ENCODE measurements at regions not wholly inside any gene's neighbourhood (a gene's known extent, or its start where the extent isn't known, plus 50 kb on each side); places are given as distances from the start of the nearest gene placed in this dataset.
"Not testable (repeated sequence)": the region's sequence is repeated elsewhere in the genome, so short reads cannot be mapped to it uniquely, and the experiment has no call there.

- TF ChIP-seq CTCF (IDR thresholded peaks at IDR 0.05; ENCODE audit: borderline replicate concordance, control extremely low read depth, extremely low read depth, insufficient read depth, missing control alignments) = no peak
- in situ Hi-C loops (cut with MboI; ENCODE audit: low sequenced_read_pairs, unreplicated experiment) = no loop called here
- DNase-seq (ENCODE audit: low spot score) = no peak
Measured at GRCh38 chr6:20020526-20020925, 183.4 kb downstream of the ID4 start.

DNA sequence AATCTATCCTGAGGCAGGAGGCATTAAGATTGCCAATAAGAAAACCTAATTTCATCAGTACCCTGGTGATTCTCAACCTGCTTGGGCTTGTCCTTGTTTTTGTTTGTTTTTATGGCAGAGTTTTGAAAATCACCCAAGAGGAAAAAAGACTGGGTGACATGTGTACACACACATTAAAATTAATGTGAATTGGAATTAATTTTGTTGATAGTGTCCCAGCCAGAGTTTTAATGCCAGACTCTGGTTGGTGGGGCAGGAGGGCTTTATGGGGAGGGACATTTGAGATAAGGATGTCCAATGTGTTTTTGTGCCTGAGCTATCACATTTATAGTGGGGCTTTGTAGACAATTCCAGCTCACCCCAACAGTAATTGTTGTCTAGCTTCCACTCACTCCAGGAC lies 184.6 kb downstream of the ID4 start:
- no peak for DNase-seq (ENCODE audit: low spot score)
- in situ Hi-C loops (cut with MboI; ENCODE audit: low sequenced_read_pairs, unreplicated experiment) = no loop called here
- no peak for TF ChIP-seq CTCF (IDR thresholded peaks at IDR 0.05; ENCODE audit: borderline replicate concordance, control extremely low read depth, extremely low read depth, insufficient read depth, missing control alignments)

- DNase-seq (ENCODE audit: low spot score); in situ Hi-C loops (cut with MboI; ENCODE audit: low sequenced_read_pairs, unreplicated experiment): not testable (repeated sequence)
Measured at GRCh38 chr6:20023549-20024315, 186.6 kb downstream of the ID4 start.

DNA sequence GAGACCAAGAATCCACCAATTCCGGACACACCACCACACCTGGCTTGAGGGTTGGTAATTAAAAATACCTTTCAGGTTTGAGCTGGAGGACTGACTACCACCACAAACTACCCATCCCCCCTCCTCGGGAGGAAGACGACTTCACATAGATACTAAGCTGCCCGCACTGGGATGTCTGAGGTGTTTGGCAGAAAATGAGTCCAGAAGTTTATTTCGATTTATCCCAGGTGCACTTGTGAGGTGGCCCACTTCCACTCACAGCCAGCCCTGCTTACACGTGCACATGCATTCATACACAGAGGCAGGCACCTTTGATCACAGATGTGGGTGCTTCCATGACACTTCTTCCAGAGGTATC lies 187.1 kb downstream of the ID4 start:
- in situ Hi-C loops (cut with MboI; ENCODE audit: low sequenced_read_pairs, unreplicated experiment) = no loop called here
- TF ChIP-seq CTCF (IDR thresholded peaks at IDR 0.05; ENCODE audit: borderline replicate concordance, control extremely low read depth, extremely low read depth, insufficient read depth, missing control alignments) = no peak
- DNase-seq (ENCODE audit: low spot score) = no peak

- in situ Hi-C loops (cut with MboI; ENCODE audit: low sequenced_read_pairs, unreplicated experiment) = no loop called here
- no peak for TF ChIP-seq CTCF (IDR thresholded peaks at IDR 0.05; ENCODE audit: borderline replicate concordance, control extremely low read depth, extremely low read depth, insufficient read depth, missing control alignments)
Measured at GRCh38 chr6:20024978-20025377, 187.3 kb downstream of the MBOAT1 start.

DNA sequence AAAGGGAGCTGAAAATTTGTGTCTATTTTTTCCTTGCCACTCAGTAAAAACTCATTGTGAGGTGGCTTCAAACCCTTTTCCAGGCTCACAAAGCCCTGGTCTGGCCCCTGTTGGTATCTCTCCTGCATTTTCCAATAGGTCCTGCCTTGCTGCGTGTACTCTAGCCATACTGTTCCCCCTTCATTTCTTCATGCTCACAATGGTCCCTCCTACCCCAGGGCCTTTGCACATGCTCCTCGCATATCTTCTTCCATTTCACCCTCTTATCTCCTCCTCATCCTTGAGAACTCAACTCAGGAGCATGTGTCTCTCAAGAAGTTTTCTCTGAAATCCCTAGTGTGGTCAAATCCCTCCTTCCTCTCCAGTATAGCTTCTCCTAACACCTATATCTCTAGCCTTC lies 186.6 kb downstream of the MBOAT1 start:
- TF ChIP-seq CTCF (IDR thresholded peaks at IDR 0.05; ENCODE audit: borderline replicate concordance, control extremely low read depth, extremely low read depth, insufficient read depth, missing control alignments) = no peak
- no peak for DNase-seq (ENCODE audit: low spot score)
- in situ Hi-C loops (cut with MboI; ENCODE audit: low sequenced_read_pairs, unreplicated experiment) = no loop called here

More at GRCh38 chr6:20024978-20025377, 187.3 kb downstream of the MBOAT1 start:
- DNase-seq (ENCODE audit: low spot score) = no peak

DNA sequence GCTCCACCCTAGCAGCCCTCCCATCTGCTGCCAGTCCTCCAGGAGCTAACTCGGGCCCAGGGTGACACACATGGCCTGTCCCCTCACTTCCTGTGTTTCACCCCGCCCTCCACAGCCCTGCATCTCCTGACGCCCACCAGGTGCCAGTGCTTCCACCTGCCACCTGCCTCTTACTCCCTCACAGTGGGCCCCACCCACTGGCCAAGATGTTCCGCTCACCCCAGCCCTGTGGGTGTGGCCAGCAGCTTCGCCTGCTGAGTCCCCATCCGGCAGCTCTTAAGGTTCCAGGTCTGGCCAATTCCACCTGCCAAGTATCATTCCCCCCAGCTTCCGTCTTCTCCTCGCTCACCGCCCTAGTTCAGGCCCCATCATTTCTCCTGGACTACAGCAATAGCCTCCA lies 184.1 kb downstream of the MBOAT1 start:
- DNase-seq (ENCODE audit: low spot score) = no peak
- in situ Hi-C loops (cut with MboI; ENCODE audit: low sequenced_read_pairs, unreplicated experiment) = no loop called here
- TF ChIP-seq CTCF (IDR thresholded peaks at IDR 0.05; ENCODE audit: borderline replicate concordance, control extremely low read depth, extremely low read depth, insufficient read depth, missing control alignments) = no peak

Data from GM13976 (cell line).